Keratinocyte (primary cell): ENCODE measurements at regions not wholly inside any gene's neighbourhood (a gene's known extent, or its start where the extent isn't known, plus 50 kb on each side); places are given as distances from the start of the nearest gene placed in this dataset.
A peak's percentile ranks its signal among the peaks of the same experiment; 100 is the strongest.

ENCODE experiments used
- DNase-seq: peaks from one replicate; pipeline ENCODE4 v3.0.0-alpha.2; 2011; ENCODE audit warnings: low read depth, missing footprints, low spot score
- FAIRE-seq: peaks from 2 replicates; lab custom pipeline; 2011; peaks lifted over from hg19 to GRCh38; lab: Jason Lieb, UNC
- H2AFZ ChIP-seq: 2 replicates; pipeline ENCODE4 v1.6.0; 2012; ENCODE audit warnings: low read length, control low read depth, inconsistent platforms; ENCODE audit not compliant: control insufficient read depth
- H3K27ac ChIP-seq: 2 replicates; pipeline ENCODE4 v1.5.1; 2011; ENCODE audit warnings: low read length; ENCODE audit not compliant: control insufficient read depth, insufficient read depth
- H3K27me3 ChIP-seq: 3 replicates; pipeline ENCODE4 v1.6.0; 2011; ENCODE audit warnings: low read length; ENCODE audit not compliant: control insufficient read depth, insufficient read depth; ENCODE audit errors: extremely low read depth
- H3K36me3 ChIP-seq, 2 experiments: 2 replicates in 1 of 2; 3 replicates in 1 of 2; pipeline ENCODE4 v1.5.1; 2011; ENCODE audit warnings: low read length in 2 of 2, mild to moderate bottlenecking in 1 of 2; ENCODE audit not compliant: control insufficient read depth in 2 of 2, insufficient read depth in 2 of 2; ENCODE audit errors: extremely low read depth in 1 of 2
- H3K4me1 ChIP-seq: 3 replicates; pipeline ENCODE4 v1.5.1; 2011; ENCODE audit warnings: low read length; ENCODE audit not compliant: control insufficient read depth, insufficient read depth; ENCODE audit errors: extremely low read depth
- H3K4me2 ChIP-seq: 3 replicates; pipeline ENCODE4 v1.6.0; 2011; ENCODE audit warnings: low read depth, low read length; ENCODE audit not compliant: control insufficient read depth, insufficient read depth; ENCODE audit errors: extremely low read depth
- H3K4me3 ChIP-seq, 3 experiments: fragments of 200-600 bp in 1 of 3; sonication (generic) in 1 of 3; 2 replicates in 2 of 3; 3 replicates in 1 of 3; pipeline ENCODE4 v1.5.1; 2011 to 2016; ENCODE audit warnings: low read length in 3 of 3, mild to moderate bottlenecking in 3 of 3, control low read depth in 2 of 3, inconsistent platforms in 1 of 3, low read depth in 1 of 3, mixed read lengths in 1 of 3, mixed run types in 1 of 3, moderate library complexity in 1 of 3; ENCODE audit not compliant: control insufficient read depth in 2 of 3, insufficient read depth in 2 of 3; ENCODE audit errors: extremely low read depth in 1 of 3
- H3K79me2 ChIP-seq: 2 replicates; pipeline ENCODE4 v1.6.0; 2012; ENCODE audit warnings: low read length; ENCODE audit not compliant: control insufficient read depth, insufficient read depth
- H3K9ac ChIP-seq: 3 replicates; pipeline ENCODE4 v1.6.0; 2011; ENCODE audit warnings: low read length; ENCODE audit not compliant: control insufficient read depth, insufficient read depth; ENCODE audit errors: extremely low read depth
- H3K9me1 ChIP-seq: 3 replicates; pipeline ENCODE4 v1.6.0; 2011; ENCODE audit warnings: low read length; ENCODE audit not compliant: control insufficient read depth, insufficient read depth; ENCODE audit errors: extremely low read depth
- H3K9me3 ChIP-seq: 2 replicates; pipeline ENCODE4 v1.5.1; 2012; ENCODE audit warnings: low read depth, low read length; ENCODE audit not compliant: control insufficient read depth
- H4K20me1 ChIP-seq: 3 replicates; pipeline ENCODE4 v1.6.0; 2011; ENCODE audit warnings: low read length; ENCODE audit not compliant: control insufficient read depth, insufficient read depth; ENCODE audit errors: extremely low read depth
- EZH2 ChIP-seq: IDR thresholded peaks from one replicate; pipeline ENCODE4 v1.6.1; 2012; ENCODE audit warnings: inconsistent platforms, mild to moderate bottlenecking, low read length, moderate library complexity
- dilution Hi-C: fragments of 300-500 bp; cut with MboI; formaldehyde crosslinking; loops from one replicate; pipeline ENCODE4 v1.7.0; 2020; ENCODE audit warnings: low sequenced_read_pairs; ENCODE audit not compliant: extremely low pct_ligation_motif_present
- TF ChIP-seq, protein P1 (sequence below), 3 experiments: IDR thresholded peaks in 1 of 3; conservative IDR thresholded peaks in 1 of 3; optimal IDR thresholded peaks in 1 of 3; 2 replicates in 2 of 3; 3 replicates in 1 of 3; pipeline versions ENCODE3 to v1.5.1; 2011; ENCODE audit warnings: low read length in 3 of 3, mild to moderate bottlenecking in 3 of 3, moderate library complexity in 2 of 3, control low read depth in 1 of 3, inconsistent platforms in 1 of 3; ENCODE audit not compliant: insufficient read depth in 2 of 3; ENCODE audit errors: extremely low read depth in 1 of 3

DNA sequence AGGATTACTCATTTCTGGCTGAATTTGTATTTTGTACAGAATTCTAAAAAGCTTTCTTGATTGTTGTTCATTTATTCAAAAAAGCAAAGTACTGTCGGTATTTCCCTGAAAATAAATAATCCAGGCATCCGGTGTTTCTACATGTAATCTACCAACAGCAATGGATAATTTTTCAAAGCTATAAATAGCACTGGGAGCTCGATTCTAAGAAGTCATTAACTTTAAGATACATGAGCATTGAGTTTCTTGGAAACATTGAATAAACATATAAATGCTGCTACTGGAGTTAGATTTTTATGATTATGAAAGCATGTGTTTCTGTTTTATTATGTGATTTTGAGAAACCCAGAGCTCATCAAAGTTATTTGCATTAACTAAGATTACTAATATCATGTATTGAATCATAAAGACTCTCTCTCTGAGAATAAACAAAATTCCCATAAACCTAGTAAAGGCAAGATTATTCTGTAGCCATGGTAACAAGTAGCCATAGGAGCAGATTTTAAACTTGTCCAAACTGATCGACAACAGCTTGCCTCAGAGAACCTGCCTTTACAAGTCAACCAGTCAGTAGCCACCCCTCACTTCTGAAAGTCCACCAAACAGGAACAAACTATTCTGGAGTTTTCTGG, 197.0 kb downstream of the DRD1 start:
- TF ChIP-seq, protein P1, sequence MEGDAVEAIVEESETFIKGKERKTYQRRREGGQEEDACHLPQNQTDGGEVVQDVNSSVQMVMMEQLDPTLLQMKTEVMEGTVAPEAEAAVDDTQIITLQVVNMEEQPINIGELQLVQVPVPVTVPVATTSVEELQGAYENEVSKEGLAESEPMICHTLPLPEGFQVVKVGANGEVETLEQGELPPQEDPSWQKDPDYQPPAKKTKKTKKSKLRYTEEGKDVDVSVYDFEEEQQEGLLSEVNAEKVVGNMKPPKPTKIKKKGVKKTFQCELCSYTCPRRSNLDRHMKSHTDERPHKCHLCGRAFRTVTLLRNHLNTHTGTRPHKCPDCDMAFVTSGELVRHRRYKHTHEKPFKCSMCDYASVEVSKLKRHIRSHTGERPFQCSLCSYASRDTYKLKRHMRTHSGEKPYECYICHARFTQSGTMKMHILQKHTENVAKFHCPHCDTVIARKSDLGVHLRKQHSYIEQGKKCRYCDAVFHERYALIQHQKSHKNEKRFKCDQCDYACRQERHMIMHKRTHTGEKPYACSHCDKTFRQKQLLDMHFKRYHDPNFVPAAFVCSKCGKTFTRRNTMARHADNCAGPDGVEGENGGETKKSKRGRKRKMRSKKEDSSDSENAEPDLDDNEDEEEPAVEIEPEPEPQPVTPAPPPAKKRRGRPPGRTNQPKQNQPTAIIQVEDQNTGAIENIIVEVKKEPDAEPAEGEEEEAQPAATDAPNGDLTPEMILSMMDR (optimal IDR thresholded peaks at IDR 0.05 in 1 of 3, IDR thresholded peaks at IDR 0.05 in 1 of 3, conservative IDR thresholded peaks at IDR 0.05 in 1 of 3; ENCODE audit: extremely low read depth in 1 of 3, insufficient read depth in 2 of 3, low read length in 3 of 3): no peak
- TF ChIP-seq EZH2: no peak
- Histone ChIP-seq H3K4me3 (no peak overlapping the region), H2AFZ (no peak overlapping the region), H3K9ac (no peak overlapping the region), H3K9me3 (no peaks in the 10 kb centered on the region), H3K9me1 (no peaks in the 10 kb centered on the region), H3K27me3 (no peaks in the 10 kb centered on the region), H3K79me2 (no peaks in the 10 kb centered on the region), H3K4me2 (no peak overlapping the region), H3K36me3 (no peaks in the 10 kb centered on the region), H3K4me1 (peaks cover 14% of the 10 kb centered on the region), H4K20me1 (no peaks in the 10 kb centered on the region), H3K27ac (no peak overlapping the region)
- no peak for DNase-seq
- peak; percentile 32 for FAIRE-seq
- dilution Hi-C loops: no loop called here

GRCh38 chr5:175246242-175246888, 197.6 kb downstream of the DRD1 start:
- Histone ChIP-seq H4K20me1 (no peaks in the 10 kb centered on the region), H3K9me3 (no peaks in the 10 kb centered on the region), H3K36me3 (no peaks in the 10 kb centered on the region), H3K79me2 (no peaks in the 10 kb centered on the region), H3K9me1 (no peaks in the 10 kb centered on the region), H3K4me1 (peaks cover 14% of the 10 kb centered on the region), H3K9ac (no peak overlapping the region), H3K4me2 (peak overlapping the region; percentile 54), H3K27me3 (no peaks in the 10 kb centered on the region), H3K4me3 (no peak overlapping the region), H3K27ac (peak overlapping the region; percentile 23), H2AFZ (no peak overlapping the region)
- peak; percentile 55 for DNase-seq
- TF ChIP-seq, protein P1 (optimal IDR thresholded peaks at IDR 0.05 in 1 of 3, IDR thresholded peaks at IDR 0.05 in 1 of 3, conservative IDR thresholded peaks at IDR 0.05 in 1 of 3; ENCODE audit: extremely low read depth in 1 of 3, insufficient read depth in 2 of 3, low read length in 3 of 3): no peak
- TF ChIP-seq EZH2: no peak
- peak; percentile 73 for FAIRE-seq
- dilution Hi-C loops: no loop called here
